Endothelial cell of umbilical vein (primary cell): ENCODE measurements at regions not wholly inside any gene's neighbourhood (a gene's known extent, or its start where the extent isn't known, plus 50 kb on each side); places are given as distances from the start of the nearest gene placed in this dataset.

ENCODE experiments used
- BruUV-seq: library from RNA; stranded (reverse); fragments of 400-500 nt; replicated peaks from 2 replicates; lab custom pipeline; 2021; lab: Mats Ljungman, UMichigan
- CTCF ChIA-PET: fragments of 300-600, 350-600 bp; sonication (Branson Sonifier 250); formaldehyde crosslinking; loops from one replicate; lab custom pipeline; 2021; ENCODE audit warnings: antibody characterized with exemption, inconsistent platforms; lab: Charles Lee
- POLR2A ChIA-PET: fragments of 300-600, 350-600 bp; sonication (Branson Sonifier 250); formaldehyde crosslinking; loops from one replicate; lab custom pipeline; 2021; ENCODE audit warnings: antibody characterized with exemption, inconsistent platforms; lab: Charles Lee
- DNase-seq: peaks from one replicate; pipeline ENCODE4 v3.0.0-alpha.2; 2011; ENCODE audit warnings: low read depth, low spot score
- FAIRE-seq: peaks from 2 replicates; lab custom pipeline; 2011; peaks lifted over from hg19 to GRCh38; lab: Jason Lieb, UNC
- H2AFZ ChIP-seq: 2 replicates; pipeline ENCODE4 v1.6.0; 2012; ENCODE audit warnings: low read depth, low read length, control low read depth, inconsistent platforms
- H3K27ac ChIP-seq: 2 replicates; pipeline ENCODE4 v1.5.1; 2011; ENCODE audit warnings: low read depth, mild to moderate bottlenecking, control low read depth, low read length, moderate library complexity; ENCODE audit not compliant: insufficient read depth
- H3K27me3 ChIP-seq, 2 experiments: 2 replicates each; pipeline versions ENCODE4 v1.6.0 to v1.6.1; 2011; ENCODE audit warnings: low read length in 2 of 2, mixed read lengths in 1 of 2; ENCODE audit not compliant: control insufficient read depth in 2 of 2, insufficient read depth in 2 of 2
- H3K36me3 ChIP-seq, 2 experiments: 2 replicates in 1 of 2; 3 replicates in 1 of 2; pipeline ENCODE4 v1.5.1; 2011; ENCODE audit warnings: low read length in 2 of 2, mild to moderate bottlenecking in 1 of 2, moderate library complexity in 1 of 2; ENCODE audit not compliant: control insufficient read depth in 2 of 2, insufficient read depth in 2 of 2; ENCODE audit errors: extremely low read depth in 1 of 2
- H3K4me1 ChIP-seq: 3 replicates; pipeline ENCODE4 v1.5.1; 2011; ENCODE audit warnings: mild to moderate bottlenecking, low read length; ENCODE audit not compliant: control insufficient read depth, insufficient read depth; ENCODE audit errors: extremely low read depth
- H3K4me2 ChIP-seq: 2 replicates; pipeline ENCODE4 v1.6.1; 2011; ENCODE audit warnings: low read length, control low read depth, mixed read lengths; ENCODE audit not compliant: insufficient read depth
- H3K4me3 ChIP-seq, 3 experiments: fragments of 200-600 bp in 1 of 3; sonication (generic), shearing (Covaris generic) in 1 of 3; replicated peaks in 1 of 3; 2 replicates each; pipeline ENCODE4 v1.5.1; 2011 to 2016; ENCODE audit warnings: control low read depth in 3 of 3, low read length in 3 of 3, mild to moderate bottlenecking in 2 of 3, inconsistent platforms in 1 of 3, low read depth in 1 of 3, moderate library complexity in 1 of 3; ENCODE audit not compliant: insufficient read depth in 1 of 3
- H3K79me2 ChIP-seq: 2 replicates; pipeline ENCODE4 v1.6.0; 2012; ENCODE audit warnings: low read length, inconsistent platforms; ENCODE audit not compliant: control insufficient read depth, insufficient read depth
- H3K9ac ChIP-seq: replicated peaks from 2 replicates; pipeline ENCODE3; 2011; ENCODE audit warnings: low read length, control low read depth; ENCODE audit not compliant: insufficient read depth; ENCODE audit errors: extremely low read depth
- H3K9me1 ChIP-seq: replicated peaks from 3 replicates; pipeline ENCODE4 v1.6.0; 2011; ENCODE audit warnings: mild to moderate bottlenecking, low read length; ENCODE audit not compliant: control insufficient read depth, insufficient read depth; ENCODE audit errors: extremely low read depth
- H3K9me3 ChIP-seq: replicated peaks from 2 replicates; pipeline ENCODE4 v1.5.1; 2012; ENCODE audit warnings: low read length, inconsistent platforms; ENCODE audit not compliant: control insufficient read depth, insufficient read depth
- H4K20me1 ChIP-seq: replicated peaks from 2 replicates; pipeline ENCODE3; 2011; ENCODE audit warnings: mild to moderate bottlenecking, low read length; ENCODE audit not compliant: control insufficient read depth, insufficient read depth; ENCODE audit errors: extremely low read depth
- EZH2 ChIP-seq: IDR thresholded peaks from 2 replicates; pipeline ENCODE4 v1.6.1; 2012; ENCODE audit warnings: borderline replicate concordance, low read depth, mild to moderate bottlenecking, moderate library complexity, low read length, inconsistent platforms; ENCODE audit not compliant: severe bottlenecking
- GATA2 ChIP-seq: IDR thresholded peaks from 2 replicates; pipeline ENCODE4 v1.7.0; 2011; ENCODE audit warnings: low read depth, mild to moderate bottlenecking, moderate library complexity, mixed read lengths, low read length; ENCODE audit not compliant: insufficient read length, insufficient read depth
- JUN ChIP-seq: IDR thresholded peaks from 2 replicates; pipeline ENCODE4 v1.6.1; 2011; ENCODE audit warnings: borderline replicate concordance, low read depth; ENCODE audit not compliant: insufficient read length, insufficient read depth
- MYC ChIP-seq: IDR thresholded peaks from one replicate; pipeline ENCODE4 v1.6.1; 2011; ENCODE audit warnings: mild to moderate bottlenecking, low read depth, low read length
- POLR2A ChIP-seq: IDR thresholded peaks from 2 replicates; pipeline ENCODE4 v1.6.1; 2012; ENCODE audit warnings: low read depth, mild to moderate bottlenecking, control low read depth, low read length
- POLR2AphosphoS5 ChIP-seq: IDR thresholded peaks from 2 replicates; pipeline ENCODE4 v1.6.1; 2012; ENCODE audit warnings: low read depth, mild to moderate bottlenecking, control low read depth, low read length, moderate library complexity; ENCODE audit not compliant: insufficient read depth
- dilution Hi-C: fragments of 300-500 bp; cut with MboI; formaldehyde crosslinking; loops from one replicate; pipeline ENCODE4 v1.15.0; 2019; ENCODE audit warnings: low sequenced_read_pairs; ENCODE audit not compliant: extremely low pct_ligation_motif_present
- intact Hi-C: fragments of 100-400 bp; cut with micrococcal nuclease; formaldehyde crosslinking; loops from one replicate; pipeline ENCODE4 v1.10.0; 2022
- TF ChIP-seq, protein P1 (sequence below): IDR thresholded peaks from 2 replicates; pipeline ENCODE4 v1.6.1; 2011; ENCODE audit not compliant: insufficient read depth, insufficient read length
- TF ChIP-seq, protein P2 (sequence below), 2 donors: IDR thresholded peaks; 1 replicate in 1 of 2; 2 replicates in 1 of 2; pipeline ENCODE4 v1.5.1; 2011; ENCODE audit warnings: low read length in 2 of 2, mild to moderate bottlenecking in 2 of 2, moderate library complexity in 2 of 2, control low read depth in 1 of 2, inconsistent platforms in 1 of 2, low read depth in 1 of 2; ENCODE audit not compliant: insufficient read depth in 1 of 2; ENCODE audit errors: extremely low read depth in 1 of 2

DNA sequence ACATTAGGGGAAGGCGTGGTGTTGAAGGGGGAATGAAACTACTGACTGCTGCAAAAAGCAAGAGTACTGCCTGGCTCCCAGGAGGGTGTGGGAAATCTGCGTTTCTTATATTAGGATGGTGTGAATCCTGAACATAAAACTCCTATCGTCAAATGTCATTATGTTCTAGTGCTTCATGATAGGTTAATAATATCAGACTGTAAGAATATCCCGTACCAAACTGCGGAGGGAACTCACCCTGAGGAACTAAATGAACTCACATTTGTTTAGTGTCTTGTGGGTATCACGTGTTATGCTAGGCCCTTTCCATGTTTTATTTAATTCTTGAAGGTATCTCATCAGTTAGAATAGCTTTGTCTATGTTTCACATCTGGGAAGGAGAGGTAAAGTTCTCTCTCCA is 610.7 kb downstream of the QKI start:
- H3K9ac ChIP-seq, result no peak overlapping the region
- H3K27me3 ChIP-seq, result no peaks in the 10 kb centered on the region
- H4K20me1 ChIP-seq, result no peaks in the 10 kb centered on the region
- ChIA-PET POLR2A (no interaction called here), CTCF (no interaction called here)
- no peak overlapping the region for H3K4me3 ChIP-seq
- H3K9me1 ChIP-seq, result no peaks in the 10 kb centered on the region
- H3K9me3 ChIP-seq, result no peaks in the 10 kb centered on the region
- H3K36me3 ChIP-seq, result no peaks in the 10 kb centered on the region
- intact Hi-C loops (no loop called here), dilution Hi-C loops (no loop called here)
- TF ChIP-seq POLR2A, result no peak
- TF ChIP-seq MYC, result no peak
- TF ChIP-seq, protein P1, sequence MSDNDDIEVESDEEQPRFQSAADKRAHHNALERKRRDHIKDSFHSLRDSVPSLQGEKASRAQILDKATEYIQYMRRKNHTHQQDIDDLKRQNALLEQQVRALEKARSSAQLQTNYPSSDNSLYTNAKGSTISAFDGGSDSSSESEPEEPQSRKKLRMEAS, result no peak
- no peak for TF ChIP-seq EZH2
- TF ChIP-seq, protein P2, sequence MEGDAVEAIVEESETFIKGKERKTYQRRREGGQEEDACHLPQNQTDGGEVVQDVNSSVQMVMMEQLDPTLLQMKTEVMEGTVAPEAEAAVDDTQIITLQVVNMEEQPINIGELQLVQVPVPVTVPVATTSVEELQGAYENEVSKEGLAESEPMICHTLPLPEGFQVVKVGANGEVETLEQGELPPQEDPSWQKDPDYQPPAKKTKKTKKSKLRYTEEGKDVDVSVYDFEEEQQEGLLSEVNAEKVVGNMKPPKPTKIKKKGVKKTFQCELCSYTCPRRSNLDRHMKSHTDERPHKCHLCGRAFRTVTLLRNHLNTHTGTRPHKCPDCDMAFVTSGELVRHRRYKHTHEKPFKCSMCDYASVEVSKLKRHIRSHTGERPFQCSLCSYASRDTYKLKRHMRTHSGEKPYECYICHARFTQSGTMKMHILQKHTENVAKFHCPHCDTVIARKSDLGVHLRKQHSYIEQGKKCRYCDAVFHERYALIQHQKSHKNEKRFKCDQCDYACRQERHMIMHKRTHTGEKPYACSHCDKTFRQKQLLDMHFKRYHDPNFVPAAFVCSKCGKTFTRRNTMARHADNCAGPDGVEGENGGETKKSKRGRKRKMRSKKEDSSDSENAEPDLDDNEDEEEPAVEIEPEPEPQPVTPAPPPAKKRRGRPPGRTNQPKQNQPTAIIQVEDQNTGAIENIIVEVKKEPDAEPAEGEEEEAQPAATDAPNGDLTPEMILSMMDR (IDR thresholded peaks at IDR 0.05; ENCODE audit: extremely low read depth in 1 of 2, insufficient read depth in 1 of 2, low read depth in 1 of 2, low read length in 2 of 2), result no peak
- no peak for TF ChIP-seq JUN
- TF ChIP-seq POLR2AphosphoS5, result no peak
- no peak for TF ChIP-seq GATA2
- H3K4me2 ChIP-seq, result no peak overlapping the region
- BruUV-seq, result no TSS peak
- H3K27ac ChIP-seq, result no peak overlapping the region
- no peak for DNase-seq
- H3K4me1 ChIP-seq, result no peaks in the 10 kb centered on the region
- FAIRE-seq, result no peak
- no peaks in the 10 kb centered on the region for H3K79me2 ChIP-seq
- no peak overlapping the region for H2AFZ ChIP-seq
